DOHH2 (cell line): ENCODE measurements at regions not wholly inside any gene's neighbourhood (a gene's known extent, or its start where the extent isn't known, plus 50 kb on each side); places are given as distances from the start of the nearest gene placed in this dataset.

Experiments used
- EZH2phosphoT487 ChIP-seq: fragments of 200-600 bp; sonication (generic); IDR thresholded peaks from 2 replicates; pipeline ENCODE4 v1.6.1; 2017; ENCODE audit warnings: borderline replicate concordance, mild to moderate bottlenecking, antibody characterized with exemption, low read length, moderate library complexity, mixed read lengths
- TF ChIP-seq, protein P1 (sequence below): fragments of 200-600 bp; sonication (generic); IDR thresholded peaks from one replicate; pipeline ENCODE4 v1.5.1; 2014; ENCODE audit warnings: antibody characterized with exemption, mild to moderate bottlenecking, low read depth, low read length; ENCODE audit not compliant: poor library complexity, severe bottlenecking

DNA sequence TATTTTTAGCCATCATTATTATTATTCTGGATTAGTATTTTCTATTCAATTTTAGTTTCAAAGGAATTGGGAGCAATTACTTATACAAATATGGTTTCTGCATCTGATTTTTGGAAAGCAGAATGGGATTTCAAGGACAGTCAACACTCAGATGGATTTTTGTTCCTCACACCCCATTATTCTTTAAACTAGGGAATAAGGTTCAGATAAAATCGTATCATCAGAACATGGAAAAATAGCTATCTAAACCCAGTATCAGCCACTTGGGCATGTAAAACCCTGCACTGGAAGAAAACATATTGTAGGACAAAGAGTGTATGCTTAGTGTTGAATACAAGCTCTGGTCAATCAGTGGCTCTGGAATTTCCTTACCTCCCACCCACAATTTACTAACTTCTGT, 452.5 kb downstream of the ZNF516 start:
- TF ChIP-seq, protein P1, sequence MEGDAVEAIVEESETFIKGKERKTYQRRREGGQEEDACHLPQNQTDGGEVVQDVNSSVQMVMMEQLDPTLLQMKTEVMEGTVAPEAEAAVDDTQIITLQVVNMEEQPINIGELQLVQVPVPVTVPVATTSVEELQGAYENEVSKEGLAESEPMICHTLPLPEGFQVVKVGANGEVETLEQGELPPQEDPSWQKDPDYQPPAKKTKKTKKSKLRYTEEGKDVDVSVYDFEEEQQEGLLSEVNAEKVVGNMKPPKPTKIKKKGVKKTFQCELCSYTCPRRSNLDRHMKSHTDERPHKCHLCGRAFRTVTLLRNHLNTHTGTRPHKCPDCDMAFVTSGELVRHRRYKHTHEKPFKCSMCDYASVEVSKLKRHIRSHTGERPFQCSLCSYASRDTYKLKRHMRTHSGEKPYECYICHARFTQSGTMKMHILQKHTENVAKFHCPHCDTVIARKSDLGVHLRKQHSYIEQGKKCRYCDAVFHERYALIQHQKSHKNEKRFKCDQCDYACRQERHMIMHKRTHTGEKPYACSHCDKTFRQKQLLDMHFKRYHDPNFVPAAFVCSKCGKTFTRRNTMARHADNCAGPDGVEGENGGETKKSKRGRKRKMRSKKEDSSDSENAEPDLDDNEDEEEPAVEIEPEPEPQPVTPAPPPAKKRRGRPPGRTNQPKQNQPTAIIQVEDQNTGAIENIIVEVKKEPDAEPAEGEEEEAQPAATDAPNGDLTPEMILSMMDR, result no peak
- TF ChIP-seq EZH2phosphoT487, result no peak
